GM18907 (cell line): ENCODE measurements at regions not wholly inside any gene's neighbourhood (a gene's known extent, or its start where the extent isn't known, plus 50 kb on each side); places are given as distances from the start of the nearest gene placed in this dataset.

Experiments
- ATAC-seq: cut with Tn5 transposase; IDR thresholded peaks from one replicate; pipeline ENCODE4 v1.9.1; 2021; ENCODE audit warnings: mild to moderate bottlenecking, moderate library complexity; ENCODE audit not compliant: unreplicated experiment

DNA sequence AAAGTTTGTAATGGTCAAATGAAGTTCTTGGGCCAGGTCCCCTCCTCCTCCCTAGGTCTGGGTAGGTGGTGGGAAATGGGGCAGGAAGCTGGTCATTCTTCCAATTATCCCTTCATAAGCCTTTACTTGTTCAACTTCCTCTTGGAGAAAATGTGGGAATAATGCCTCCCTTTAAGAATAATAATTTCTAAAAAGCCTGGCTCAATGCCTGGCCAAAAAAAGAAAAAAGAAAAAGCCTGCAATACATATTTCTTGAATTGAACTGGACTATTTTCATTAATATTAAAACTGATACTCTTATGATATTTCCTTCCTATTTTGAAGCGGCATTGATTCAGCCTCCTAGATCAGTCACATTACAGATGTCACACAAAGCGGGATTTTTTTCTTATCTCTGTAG is 600.9 kb downstream of the CCDC171 start:
- no peak for ATAC-seq

- peak; percentile 63 for ATAC-seq
Observed at GRCh38 chr9:16154521-16155078, 601.8 kb downstream of the CCDC171 start.

- ATAC-seq, result no peak
Observed at GRCh38 chr9:16155878-16156277, 603.0 kb downstream of the CCDC171 start.

DNA sequence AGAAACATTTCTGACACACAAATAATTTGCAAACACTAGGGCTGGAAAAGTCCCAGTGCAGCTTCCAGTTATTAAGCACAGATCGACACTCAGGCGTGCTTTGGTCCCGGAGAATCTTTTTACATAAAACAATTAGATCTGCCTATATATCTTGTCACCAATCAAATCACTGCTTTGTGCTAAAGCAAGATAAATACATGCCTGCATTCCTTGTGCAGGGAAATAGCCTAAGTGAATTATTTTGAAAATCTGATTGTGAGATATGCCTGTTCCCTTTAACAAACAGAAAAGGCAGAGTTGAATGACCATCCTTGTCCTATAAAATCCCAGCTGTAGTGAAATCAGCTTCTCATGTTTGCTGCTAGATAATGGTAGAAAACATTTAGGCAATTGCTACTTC is 604.4 kb downstream of the CCDC171 start:
- ATAC-seq, result no peak

DNA sequence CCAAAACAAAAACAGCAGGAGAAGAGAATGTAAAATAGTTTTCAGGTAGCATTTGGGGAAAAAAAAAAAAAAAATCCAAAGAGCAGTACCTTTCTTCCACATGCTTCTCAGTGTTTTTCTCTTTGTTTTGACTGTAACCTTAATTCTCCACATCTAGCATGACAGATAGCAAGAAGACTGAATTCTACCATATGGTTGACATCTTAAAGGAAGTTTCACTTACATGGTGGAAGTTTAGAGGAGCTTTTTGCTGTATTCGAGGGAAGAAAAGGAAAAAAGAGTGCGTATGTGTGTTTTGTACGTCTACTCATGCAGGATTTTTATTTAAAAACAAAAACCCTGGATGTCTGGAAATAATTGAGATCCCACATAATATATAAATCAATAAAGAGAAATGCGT is 604.8 kb downstream of the CCDC171 start:
- no peak for ATAC-seq

- ATAC-seq, result no peak
Observed at GRCh38 chr9:16158093-16158492, 605.2 kb downstream of the CCDC171 start.

DNA sequence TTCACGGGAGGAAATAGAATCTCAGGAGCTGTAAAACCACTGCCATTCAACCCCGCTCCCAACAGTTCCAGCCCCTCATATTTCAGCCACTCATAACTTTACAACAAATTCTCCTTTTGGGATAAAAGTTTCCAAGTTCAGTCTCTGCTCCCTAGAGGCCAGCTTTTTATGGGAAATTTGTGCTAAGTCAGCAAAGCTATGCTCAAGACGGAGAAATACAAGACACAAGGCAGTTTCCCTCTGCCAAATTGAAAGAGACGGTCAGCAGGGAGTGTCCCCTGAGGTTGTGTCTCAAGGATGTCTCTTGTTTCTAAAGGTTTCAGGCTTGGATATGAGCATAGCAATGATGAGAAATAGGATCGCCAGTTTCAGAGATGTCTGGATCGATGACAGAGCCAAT is 608.6 kb downstream of the CCDC171 start:
- no peak for ATAC-seq

DNA sequence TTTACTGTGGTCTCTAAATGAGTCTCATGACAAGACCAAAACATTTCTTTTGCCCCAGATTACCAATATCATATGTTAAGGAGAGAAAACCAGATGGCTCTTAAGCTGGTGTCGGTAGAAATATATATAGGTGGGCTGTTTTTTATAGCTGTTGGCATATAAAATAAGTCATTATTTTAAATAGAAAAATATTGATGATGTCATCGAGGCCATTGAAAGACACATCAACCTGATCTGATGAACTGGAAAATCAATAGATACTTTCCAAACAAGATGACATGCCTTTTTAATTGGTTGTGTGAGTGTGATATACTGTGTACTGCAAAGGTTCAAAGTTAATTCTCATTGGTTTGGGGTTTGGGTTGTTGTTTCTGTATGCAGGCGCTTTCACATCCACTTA is 617.3 kb downstream of the CCDC171 start:
- ATAC-seq, result no peak

GRCh38 chr9:16171911-16172310 is 619.1 kb downstream of the CCDC171 start:
- ATAC-seq, result no peak

DNA sequence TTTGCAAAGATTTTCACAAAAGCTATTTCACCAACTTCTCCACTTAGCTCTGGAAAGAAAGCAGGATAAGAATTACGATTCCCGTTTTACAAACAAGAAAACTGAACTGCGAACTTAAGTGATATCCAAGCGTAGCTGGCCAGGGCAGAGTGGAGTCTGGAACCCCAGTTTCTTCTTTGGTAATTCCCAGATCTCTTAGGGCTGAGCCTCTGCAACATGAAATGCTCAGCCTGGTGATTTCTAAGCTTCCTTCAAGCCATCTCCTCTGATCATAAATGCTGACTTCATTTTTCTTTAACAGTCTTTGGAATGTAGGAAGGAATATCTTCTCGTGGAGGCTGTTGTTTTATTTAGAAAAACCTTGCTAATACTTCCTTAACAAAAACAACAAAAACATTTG is 620.0 kb downstream of the CCDC171 start:
- ATAC-seq, result no peak

DNA sequence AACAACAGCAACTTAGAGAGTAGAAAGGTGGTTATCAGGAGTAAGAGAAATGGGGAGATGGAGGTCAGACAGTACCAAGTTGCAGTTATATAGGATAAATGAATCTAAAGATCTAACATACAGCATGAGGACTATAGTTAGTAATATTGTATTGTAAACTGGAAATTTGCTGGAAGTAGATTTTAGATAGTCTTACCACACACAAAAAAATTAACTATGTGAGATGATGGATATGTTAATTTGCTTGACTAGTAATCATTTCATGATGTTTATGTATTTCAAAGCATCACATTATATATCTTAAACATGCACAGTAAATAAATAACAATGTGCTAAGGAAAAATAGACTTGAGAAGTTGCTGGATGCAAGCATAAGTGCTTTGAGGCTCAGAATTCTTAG is 622.1 kb downstream of the CCDC171 start:
- no peak for ATAC-seq

DNA sequence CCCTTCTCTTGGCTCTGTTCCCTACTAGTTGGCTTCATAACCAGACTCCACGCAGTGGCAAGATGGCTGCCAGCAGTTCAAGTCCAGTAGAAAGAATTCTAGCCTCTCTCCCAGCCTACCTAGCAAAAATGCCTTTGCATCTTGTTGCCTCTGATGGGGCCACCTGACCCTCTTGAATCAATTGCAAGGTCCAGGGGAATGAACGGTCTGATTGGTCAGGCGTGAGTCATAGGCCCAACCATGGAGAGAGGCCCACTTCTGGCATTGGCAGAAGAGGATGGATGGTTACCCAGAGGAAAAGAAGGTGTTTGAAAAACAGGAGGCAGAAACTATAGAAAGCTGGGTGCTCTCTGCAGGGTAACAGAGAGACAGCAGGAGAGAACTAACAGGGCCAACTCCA is 622.6 kb downstream of the CCDC171 start:
- ATAC-seq, result no peak

- ATAC-seq, result no peak
Observed at GRCh38 chr9:16178294-16178693, 625.5 kb downstream of the CCDC171 start.

- ATAC-seq, result no peak
Observed at GRCh38 chr9:16179566-16179965, 626.7 kb downstream of the CCDC171 start.

DNA sequence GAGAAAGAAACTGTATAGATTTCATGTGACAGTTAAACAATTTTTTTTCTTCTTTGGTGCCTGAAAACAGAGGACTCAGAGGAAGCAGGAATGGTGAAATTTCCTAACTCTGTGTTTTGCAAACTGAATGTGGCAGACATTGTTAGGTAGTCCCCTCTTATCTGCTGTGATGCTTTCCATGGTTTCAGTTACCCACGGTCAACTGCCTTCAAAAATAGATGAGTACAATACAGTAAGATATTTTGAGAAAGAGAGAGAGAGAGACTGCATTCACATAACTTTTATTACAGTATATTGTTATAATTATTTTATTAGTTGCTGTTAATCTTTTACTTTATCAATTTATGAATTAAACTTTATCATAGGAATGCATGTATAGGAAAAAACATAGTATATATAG is 627.2 kb downstream of the CCDC171 start:
- ATAC-seq, result no peak

DNA sequence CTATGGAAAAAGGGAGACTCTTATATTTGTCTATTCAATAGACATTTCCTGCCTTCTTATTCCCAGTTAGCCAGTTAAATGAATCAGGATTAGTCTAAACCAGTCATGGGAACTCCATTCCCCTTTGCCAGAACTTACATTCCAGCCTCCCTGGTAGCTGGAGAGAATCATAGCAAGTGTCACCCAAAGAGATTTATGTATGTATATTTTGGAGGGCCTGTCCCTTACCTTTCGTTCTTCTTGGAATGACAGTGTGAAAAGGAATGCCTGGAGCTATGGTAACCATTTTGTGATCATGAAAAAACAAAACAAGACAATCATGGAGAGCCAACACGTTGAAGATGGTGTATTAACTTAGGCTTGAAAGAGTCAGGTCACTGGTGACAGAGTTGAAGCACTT is 627.7 kb downstream of the CCDC171 start:
- ATAC-seq, result no peak

GRCh38 chr9:16181539-16181938 is 628.7 kb downstream of the CCDC171 start:
- ATAC-seq, result no peak

GRCh38 chr9:16182784-16183183 is 629.9 kb downstream of the CCDC171 start:
- no peak for ATAC-seq

- no peak for ATAC-seq
Observed at GRCh38 chr9:16184964-16185646, 632.3 kb downstream of the CCDC171 start.

DNA sequence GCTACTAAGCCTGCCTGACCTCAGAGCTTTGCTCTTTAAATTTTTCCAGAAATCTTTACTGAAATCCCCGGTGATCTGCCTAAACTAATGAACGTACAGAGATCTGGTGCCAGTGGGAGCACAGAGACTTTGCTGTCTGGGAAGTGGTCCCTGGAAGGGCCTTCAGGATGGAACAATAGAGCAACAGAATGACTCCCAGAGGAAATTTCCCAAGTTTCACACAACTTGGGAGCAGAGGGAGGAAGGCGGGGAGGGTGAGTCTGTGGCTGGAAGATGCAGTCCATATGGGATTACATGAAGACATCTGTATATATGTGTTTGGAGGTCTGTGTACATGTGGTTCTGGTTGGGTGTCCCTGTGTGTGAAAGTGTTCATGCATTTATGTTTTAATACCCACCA is 638.3 kb downstream of the CCDC171 start:
- ATAC-seq, result no peak

DNA sequence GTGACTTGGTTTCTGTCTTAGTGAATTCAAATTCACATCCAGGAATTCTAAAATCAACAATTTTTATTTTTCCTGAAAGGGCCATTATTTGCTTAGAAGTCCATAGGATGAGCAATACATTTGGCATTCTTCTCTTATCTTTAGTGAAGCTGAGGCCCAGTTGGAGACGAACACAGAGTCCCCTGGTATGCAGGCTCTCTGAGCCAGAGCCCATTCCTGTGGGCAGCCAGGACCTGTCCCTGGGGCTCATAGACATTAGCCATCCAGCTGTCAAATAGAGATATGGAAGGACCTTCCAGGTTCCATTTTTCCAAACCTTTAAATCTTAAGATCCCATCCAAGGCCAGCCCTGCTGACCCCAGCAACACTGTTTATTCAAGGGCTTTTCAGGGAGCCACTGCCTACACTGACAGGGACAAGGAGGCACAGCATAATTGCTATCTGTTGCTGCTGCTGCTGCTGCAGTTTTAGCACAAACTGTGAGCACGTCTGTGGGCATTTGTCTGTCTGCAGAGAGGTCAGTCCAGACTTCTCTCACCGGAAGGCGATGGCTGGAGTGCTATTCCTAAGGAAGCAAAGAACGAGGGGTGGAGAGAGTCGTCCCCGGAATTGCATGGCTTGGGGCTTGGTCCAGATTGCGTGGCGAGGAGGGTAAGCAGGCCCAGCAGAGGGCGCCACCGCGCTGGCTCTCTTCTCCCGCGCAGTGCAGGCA is 639.0 kb downstream of the CCDC171 start:
- peak; percentile 79 for ATAC-seq

DNA sequence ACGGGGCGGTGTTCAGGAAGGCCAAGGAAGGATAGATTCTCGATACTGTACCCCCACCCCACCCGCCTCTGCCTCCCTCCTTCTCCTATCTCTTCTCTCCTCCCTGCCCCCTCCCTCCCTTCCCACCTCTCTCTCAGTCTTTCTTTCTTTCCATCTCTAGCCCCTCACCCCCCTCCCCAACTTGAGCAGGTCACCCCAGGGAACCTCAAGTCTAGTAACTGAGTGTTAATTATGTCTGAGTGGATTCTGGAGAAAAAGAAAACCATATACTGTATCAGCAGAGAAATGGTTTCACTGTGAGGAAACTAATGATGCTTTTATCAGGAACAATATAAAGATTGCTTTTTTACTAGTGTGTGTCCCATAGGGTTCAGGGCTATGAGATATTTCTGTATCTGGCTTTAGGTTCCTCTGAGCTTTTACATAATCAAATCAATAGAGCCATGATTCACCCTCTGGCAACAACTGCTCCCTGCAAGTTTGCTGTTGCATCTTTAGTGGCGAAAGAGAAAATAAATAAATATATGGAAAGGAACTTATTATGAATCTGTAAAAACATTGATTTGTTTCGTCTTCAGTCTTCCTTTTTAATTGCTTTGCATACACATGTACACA is 639.7 kb downstream of the CCDC171 start:
- ATAC-seq, result no peak
